HEK293T (cell line): ENCODE measurements at regions not wholly inside any gene's neighbourhood (a gene's known extent, or its start where the extent isn't known, plus 50 kb on each side); places are given as distances from the start of the nearest gene placed in this dataset.

Source experiments
- ARNT ChIP-seq: fragments of 450-650 bp; IDR thresholded peaks from 2 replicates; pipeline ENCODE4 v1.6.1; 2017; ENCODE audit warnings: mild to moderate bottlenecking
- BHLHE40 ChIP-seq: fragments of 450-650 bp; IDR thresholded peaks from 2 replicates; pipeline ENCODE4 v1.6.1; 2016; ENCODE audit warnings: mild to moderate bottlenecking, moderate library complexity, borderline replicate concordance
- FOXA1 ChIP-seq: fragments of 450-650 bp; IDR thresholded peaks from 2 replicates; pipeline ENCODE4 v1.6.1; 2016; ENCODE audit warnings: mild to moderate bottlenecking
- FOXK2 ChIP-seq: fragments of 450-650 bp; IDR thresholded peaks from 2 replicates; pipeline ENCODE4 v1.6.1; 2016; ENCODE audit warnings: mild to moderate bottlenecking
- FOXM1 ChIP-seq: fragments of 450-650 bp; IDR thresholded peaks from 2 replicates; pipeline ENCODE4 v1.6.1; 2017; ENCODE audit warnings: mild to moderate bottlenecking, borderline replicate concordance
- HDGF ChIP-seq: fragments of 450-650 bp; IDR thresholded peaks from 2 replicates; pipeline ENCODE4 v1.6.1; 2017; ENCODE audit warnings: antibody characterized with exemption, borderline replicate concordance
- L3MBTL2 ChIP-seq: fragments of 450-650 bp; conservative IDR thresholded peaks from 2 replicates; pipeline ENCODE4 v1.6.1; 2016; ENCODE audit warnings: mild to moderate bottlenecking
- LEF1 ChIP-seq: fragments of 450-650 bp; IDR thresholded peaks from 2 replicates; pipeline ENCODE4 v1.6.1; 2017; ENCODE audit warnings: mild to moderate bottlenecking, borderline replicate concordance
- PKNOX1 ChIP-seq: fragments of 450-650 bp; IDR thresholded peaks from 2 replicates; pipeline ENCODE4 v1.6.1; 2016
- SP1 ChIP-seq: fragments of 450-650 bp; IDR thresholded peaks from 2 replicates; pipeline ENCODE4 v1.6.1; 2017
- SUZ12 ChIP-seq: fragments of 450-650 bp; IDR thresholded peaks from 2 replicates; pipeline ENCODE4 v1.6.1; 2016; ENCODE audit warnings: mild to moderate bottlenecking
- TARDBP ChIP-seq: fragments of 450-650 bp; IDR thresholded peaks from 2 replicates; pipeline ENCODE4 v1.6.1; 2016
- ZNF384 ChIP-seq: fragments of 450-650 bp; IDR thresholded peaks from 2 replicates; pipeline ENCODE4 v1.6.1; 2016

- no peak for TF ChIP-seq FOXK2
- no peak for TF ChIP-seq ARNT
- TF ChIP-seq BHLHE40 = no peak
- no peak for TF ChIP-seq SUZ12
- no peak for TF ChIP-seq FOXM1
- TF ChIP-seq FOXA1 = no peak
- no peak for TF ChIP-seq SP1
- TF ChIP-seq LEF1 = no peak
- TF ChIP-seq PKNOX1 = no peak
- no peak for TF ChIP-seq ZNF384
- TF ChIP-seq TARDBP = no peak
- no peak for TF ChIP-seq L3MBTL2
- TF ChIP-seq HDGF = no peak
Observed at GRCh38 chr2:118584062-118584749, 263.2 kb downstream of the EN1 start.
